ENCODE measurements at regions not wholly inside any gene's neighbourhood (a gene's known extent, or its start where the extent isn't known, plus 50 kb on each side); places are given as distances from the start of the nearest gene placed in this dataset.

DNA sequence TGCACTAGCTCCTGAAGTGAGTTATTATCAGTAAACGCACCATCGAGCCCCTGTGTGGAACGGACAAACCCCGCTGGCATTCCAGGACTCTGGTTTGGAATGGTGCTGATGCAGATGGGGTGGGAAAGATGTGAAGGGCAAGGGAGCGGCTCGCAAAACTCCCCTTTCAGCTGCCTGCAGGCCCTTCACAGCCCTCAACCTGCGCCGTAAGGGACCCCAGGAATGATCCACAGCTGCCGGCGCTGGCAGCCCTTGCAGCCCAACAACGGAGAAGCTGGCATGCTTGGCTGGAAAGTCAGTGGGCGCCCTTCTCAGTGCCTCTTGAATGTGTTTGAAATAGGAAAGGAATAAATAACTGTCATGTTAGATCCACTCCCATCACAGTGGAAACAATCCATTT is 1445.5 kb downstream of the BRD1 start:
- TF ChIP-seq, protein P1, sequence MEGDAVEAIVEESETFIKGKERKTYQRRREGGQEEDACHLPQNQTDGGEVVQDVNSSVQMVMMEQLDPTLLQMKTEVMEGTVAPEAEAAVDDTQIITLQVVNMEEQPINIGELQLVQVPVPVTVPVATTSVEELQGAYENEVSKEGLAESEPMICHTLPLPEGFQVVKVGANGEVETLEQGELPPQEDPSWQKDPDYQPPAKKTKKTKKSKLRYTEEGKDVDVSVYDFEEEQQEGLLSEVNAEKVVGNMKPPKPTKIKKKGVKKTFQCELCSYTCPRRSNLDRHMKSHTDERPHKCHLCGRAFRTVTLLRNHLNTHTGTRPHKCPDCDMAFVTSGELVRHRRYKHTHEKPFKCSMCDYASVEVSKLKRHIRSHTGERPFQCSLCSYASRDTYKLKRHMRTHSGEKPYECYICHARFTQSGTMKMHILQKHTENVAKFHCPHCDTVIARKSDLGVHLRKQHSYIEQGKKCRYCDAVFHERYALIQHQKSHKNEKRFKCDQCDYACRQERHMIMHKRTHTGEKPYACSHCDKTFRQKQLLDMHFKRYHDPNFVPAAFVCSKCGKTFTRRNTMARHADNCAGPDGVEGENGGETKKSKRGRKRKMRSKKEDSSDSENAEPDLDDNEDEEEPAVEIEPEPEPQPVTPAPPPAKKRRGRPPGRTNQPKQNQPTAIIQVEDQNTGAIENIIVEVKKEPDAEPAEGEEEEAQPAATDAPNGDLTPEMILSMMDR (conservative IDR thresholded peaks at IDR 0.05; ENCODE audit: low read depth, low read length): no peak
- TF ChIP-seq RCOR1 (IDR thresholded peaks at IDR 0.05; ENCODE audit: insufficient replicate concordance, low read length): no peak
- no peak for TF ChIP-seq POLR2A (IDR thresholded peaks at IDR 0.05; ENCODE audit: low read depth, low read length)
- no peak for TF ChIP-seq CHD1 (IDR thresholded peaks at IDR 0.05; ENCODE audit: low read depth, low read length)
- TF ChIP-seq RAD21 (IDR thresholded peaks at IDR 0.05; ENCODE audit: low read length): no peak
- TF ChIP-seq RFX5 (IDR thresholded peaks at IDR 0.05; ENCODE audit: low read depth, low read length): no peak
- TF ChIP-seq FOS (IDR thresholded peaks at IDR 0.05; ENCODE audit: low read depth, low read length): no peak

Data from IMR-90 (cell line).